NCI-H2227 (cell line): ENCODE measurements at regions not wholly inside any gene's neighbourhood (a gene's known extent, or its start where the extent isn't known, plus 50 kb on each side); places are given as distances from the start of the nearest gene placed in this dataset.

Source experiments
- DNase-seq: peaks from one replicate; lab custom pipeline; 2025; ENCODE audit not compliant: unreplicated experiment; lab: John Stamatoyannopoulos, UW

GRCh38 chr19:56946159-56946558 lies 105.6 kb upstream of the PEG3 start:
- DNase-seq = peak; percentile 97

DNA sequence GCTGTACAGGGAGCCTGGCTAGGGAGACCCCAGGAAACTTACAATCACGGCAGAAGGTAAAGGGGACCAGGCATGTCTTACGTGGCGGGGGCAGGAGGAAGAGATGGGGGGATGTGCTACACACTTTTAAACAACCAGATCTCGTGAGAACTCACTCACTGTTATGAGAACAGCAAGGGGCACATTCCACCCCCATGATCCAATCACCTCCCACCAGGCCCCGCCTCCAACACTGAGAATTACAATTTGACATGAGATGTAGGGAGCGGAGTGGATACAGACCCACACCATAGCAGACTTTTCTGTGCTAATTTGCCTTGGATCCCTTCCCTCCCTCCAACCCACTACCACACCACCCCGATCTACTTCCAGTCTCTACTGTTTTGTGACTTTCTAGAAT lies 106.7 kb upstream of the PEG3 start:
- DNase-seq = no peak

GRCh38 chr19:56949626-56950025 lies 109.1 kb upstream of the PEG3 start:
- peak; percentile 68 for DNase-seq

DNA sequence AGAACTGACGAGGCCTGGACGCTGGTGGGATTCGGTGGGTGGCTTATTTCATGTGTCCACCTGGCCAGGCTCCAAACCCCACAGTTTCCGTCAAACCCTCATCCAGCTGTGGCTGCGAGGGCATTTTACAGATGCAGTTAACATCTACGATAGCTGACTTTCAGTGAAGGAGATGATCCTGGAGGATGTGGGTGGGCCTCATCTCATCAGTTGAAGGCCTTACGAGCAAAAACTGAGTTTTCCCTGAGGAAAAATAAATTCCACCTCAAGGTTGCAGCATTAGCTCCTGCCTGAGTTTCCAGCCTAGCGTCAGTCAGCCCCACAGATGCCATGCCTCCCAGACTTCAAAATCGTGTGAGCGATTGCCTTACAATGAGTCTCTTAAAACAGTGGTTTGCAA lies 111.1 kb upstream of the PEG3 start:
- no peak for DNase-seq

DNA sequence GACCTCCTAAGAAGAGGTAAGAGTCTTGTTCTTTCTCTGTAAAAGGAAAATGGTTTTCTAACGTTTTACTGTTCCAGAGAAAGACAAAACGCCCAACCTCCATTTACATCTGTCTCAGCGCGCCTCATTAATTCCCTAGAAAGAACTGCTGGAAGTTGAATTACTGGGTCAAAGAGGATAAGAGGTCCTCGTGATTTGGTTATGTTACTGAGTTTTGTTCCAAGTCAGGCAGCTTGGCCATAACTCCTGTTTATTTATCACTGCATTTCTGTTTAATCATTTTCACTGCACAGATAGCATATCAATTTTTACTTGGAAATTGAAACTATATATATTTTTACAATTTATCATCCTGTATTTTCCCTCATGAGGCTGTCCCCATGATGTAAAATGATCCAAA lies 112.9 kb upstream of the PEG3 start:
- peak; percentile 44 for DNase-seq

GRCh38 chr19:56955637-56956216 lies 115.2 kb upstream of the PEG3 start:
- no peak for DNase-seq

- peak; percentile 46 for DNase-seq
These were observed 116.1 kb upstream of the PEG3 start for GRCh38 chr19:56956503-56957226.

DNA sequence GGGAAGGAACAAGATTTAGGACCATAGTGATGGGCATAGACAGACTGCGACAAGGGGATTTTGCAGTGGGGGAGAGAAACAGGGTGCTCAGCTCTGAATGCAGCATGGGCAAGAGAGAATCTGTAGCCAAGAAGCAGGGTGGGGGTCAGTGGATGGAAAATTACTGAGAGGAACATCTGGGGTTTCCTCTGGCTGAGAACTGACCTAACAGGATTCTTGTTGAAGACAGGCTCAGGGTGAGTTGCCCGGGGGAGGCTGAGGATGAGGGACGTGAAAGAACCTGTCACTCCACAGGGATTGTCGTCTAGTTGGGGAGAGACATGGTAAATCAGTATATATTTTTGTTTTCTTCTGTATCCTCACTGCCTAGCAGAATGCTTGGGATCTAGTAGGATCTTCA lies 118.7 kb upstream of the PEG3 start:
- no peak for DNase-seq

- no peak for DNase-seq
These were observed 120.5 kb upstream of the PEG3 start for GRCh38 chr19:56960959-56961543.

DNA sequence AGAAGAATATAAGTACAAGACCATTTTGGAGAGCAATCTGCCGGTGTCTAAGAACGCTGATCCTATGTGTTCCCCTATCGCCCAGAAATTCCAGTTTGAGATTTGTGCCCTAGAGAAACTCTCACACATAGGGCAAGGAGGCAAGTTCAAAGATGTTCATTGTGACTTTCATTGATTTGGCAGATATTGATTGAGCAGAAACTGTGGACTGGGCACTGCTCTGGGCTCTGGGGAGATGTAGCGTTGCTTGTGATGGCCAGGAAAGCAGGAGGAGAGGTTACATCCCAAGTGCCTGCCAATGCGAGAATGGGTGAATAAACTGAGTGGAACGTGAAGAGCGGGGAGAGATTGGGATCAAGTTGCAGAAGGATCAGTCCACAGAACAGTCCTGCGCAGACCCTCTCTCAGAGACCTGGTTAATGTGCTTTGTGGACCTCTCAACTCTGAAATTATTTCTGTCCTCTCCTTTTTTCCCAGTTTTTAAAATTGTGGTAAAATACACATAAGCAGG lies 123.9 kb upstream of the PEG3 start:
- DNase-seq = no peak

DNA sequence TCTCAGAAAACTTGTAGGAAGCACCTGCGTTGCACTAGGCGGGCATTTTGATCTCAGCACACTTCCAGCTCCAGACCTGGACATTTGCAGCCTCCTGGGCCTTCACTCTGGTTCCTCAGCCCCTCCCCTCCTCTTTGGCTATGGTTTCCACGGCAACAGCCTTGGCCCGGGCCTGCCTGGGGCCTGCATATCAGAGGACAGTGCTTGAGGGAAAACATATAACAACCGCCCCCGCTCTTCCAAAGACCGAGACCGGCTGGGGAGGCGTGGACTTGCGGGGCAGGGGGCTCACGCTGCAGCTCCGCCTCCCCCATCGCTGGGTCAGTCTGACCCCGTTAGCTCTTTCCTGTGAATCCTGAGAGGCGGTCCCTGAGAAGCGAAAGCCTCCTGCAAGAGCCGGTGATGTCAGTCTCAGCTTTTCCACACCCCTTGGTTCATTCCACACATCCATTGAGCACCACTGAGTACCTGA lies 125.7 kb upstream of the PEG3 start:
- DNase-seq = peak; percentile 100

GRCh38 chr19:56966697-56967299 lies 126.3 kb upstream of the PEG3 start:
- no peak for DNase-seq

- no peak for DNase-seq
These were observed 128.6 kb upstream of the PEG3 start for GRCh38 chr19:56969156-56969555.

DNA sequence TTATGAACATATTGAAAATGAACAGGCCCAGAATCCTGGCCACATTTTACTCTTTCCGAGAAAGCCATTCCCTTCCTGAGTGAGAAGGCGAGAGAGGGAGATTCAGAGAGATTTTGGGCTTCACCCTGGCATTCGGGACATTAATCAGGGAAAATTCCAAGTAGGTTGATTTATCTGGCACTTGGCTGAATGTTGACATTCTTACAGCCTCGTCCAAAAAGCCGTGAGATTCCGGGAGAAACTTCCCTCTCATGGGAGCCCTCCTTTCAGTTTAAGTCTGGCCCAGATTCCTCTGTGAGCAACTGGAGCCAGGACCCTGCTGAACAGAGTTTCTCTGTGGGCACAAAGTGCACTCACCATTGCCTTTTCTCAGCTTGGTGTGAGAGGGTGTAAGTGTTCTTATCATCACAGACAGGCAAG lies 129.2 kb upstream of the PEG3 start:
- no peak for DNase-seq

GRCh38 chr19:56971230-56971629 lies 130.7 kb upstream of the PEG3 start:
- DNase-seq = no peak

- peak; percentile 48 for DNase-seq
These were observed 131.8 kb upstream of the PEG3 start for GRCh38 chr19:56972291-56972841.

GRCh38 chr19:56973713-56974555 lies 133.4 kb upstream of the PEG3 start:
- DNase-seq = peak; percentile 99

GRCh38 chr19:56974556-56975207 lies 134.2 kb upstream of the PEG3 start:
- no peak for DNase-seq

DNA sequence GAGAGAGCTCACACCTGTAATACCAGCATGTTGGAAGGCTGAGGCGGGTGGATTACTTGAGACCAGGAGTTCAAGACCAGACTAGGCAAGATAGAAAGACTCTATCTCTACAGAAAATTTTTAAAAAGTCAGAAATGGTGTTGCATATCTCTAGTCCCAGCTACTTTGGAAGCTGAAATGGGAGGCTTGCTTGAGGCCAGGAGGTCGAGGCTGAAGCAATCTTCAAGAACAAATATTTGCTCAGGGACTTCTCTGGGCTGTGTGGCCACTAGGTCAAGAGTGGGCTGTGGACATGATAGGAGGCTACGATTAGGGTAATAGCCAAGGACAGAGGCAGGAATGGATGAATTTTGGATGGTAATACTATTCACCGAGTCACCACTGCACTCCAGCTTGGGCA lies 135.8 kb upstream of the PEG3 start:
- no peak for DNase-seq
